ENCODE measurements at regions not wholly inside any gene's neighbourhood (a gene's known extent, or its start where the extent isn't known, plus 50 kb on each side); places are given as distances from the start of the nearest gene placed in this dataset.
"Not testable (repeated sequence)": the region's sequence is repeated elsewhere in the genome, so short reads cannot be mapped to it uniquely, and the experiment has no call there.

GRCh38 chr18:28771849-28772248, 594.9 kb upstream of the CDH2 start:
- no peak for DNase-seq (ENCODE audit: low spot score)

GRCh38 chr18:28768791-28769768, 592.1 kb upstream of the CDH2 start:
- no peak for DNase-seq (ENCODE audit: low spot score)

GRCh38 chr18:28767727-28768211, 590.8 kb upstream of the CDH2 start:
- no peak for DNase-seq (ENCODE audit: low spot score)

GRCh38 chr18:28767201-28767600, 590.3 kb upstream of the CDH2 start:
- DNase-seq (ENCODE audit: low spot score): no peak

GRCh38 chr18:28766721-28767120, 589.8 kb upstream of the CDH2 start:
- DNase-seq (ENCODE audit: low spot score): no peak

GRCh38 chr18:28766027-28766426, 589.1 kb upstream of the CDH2 start:
- no peak for DNase-seq (ENCODE audit: low spot score)

GRCh38 chr18:28760299-28760698, 583.4 kb upstream of the CDH2 start:
- DNase-seq (ENCODE audit: low spot score): no peak

GRCh38 chr18:28757466-28758008, 580.6 kb upstream of the CDH2 start:
- DNase-seq (ENCODE audit: low spot score): no peak

- DNase-seq (ENCODE audit: low spot score): no peak
These were observed 566.2 kb upstream of the CDH2 start for GRCh38 chr18:28743115-28743514.

GRCh38 chr18:28740575-28740974, 563.6 kb upstream of the CDH2 start:
- DNase-seq (ENCODE audit: low spot score): no peak

GRCh38 chr18:28736951-28737350, 560.0 kb upstream of the CDH2 start:
- DNase-seq (ENCODE audit: low spot score): no peak

- DNase-seq (ENCODE audit: low spot score): no peak
These were observed 559.3 kb upstream of the CDH2 start for GRCh38 chr18:28736223-28736622.

GRCh38 chr18:28735731-28736130, 558.8 kb upstream of the CDH2 start:
- no peak for DNase-seq (ENCODE audit: low spot score)

GRCh38 chr18:28729321-28729720, 552.4 kb upstream of the CDH2 start:
- no peak for DNase-seq (ENCODE audit: low spot score)

GRCh38 chr18:28728891-28729290, 552.0 kb upstream of the CDH2 start:
- DNase-seq (ENCODE audit: low spot score): no peak

- DNase-seq (ENCODE audit: low spot score): not testable (repeated sequence)
These were observed 550.3 kb upstream of the CDH2 start for GRCh38 chr18:28727189-28727588.

- DNase-seq (ENCODE audit: low spot score): no peak
These were observed 548.9 kb upstream of the CDH2 start for GRCh38 chr18:28725876-28726275.

GRCh38 chr18:28723506-28723905, 546.6 kb upstream of the CDH2 start:
- no peak for DNase-seq (ENCODE audit: low spot score)

- DNase-seq (ENCODE audit: low spot score): no peak
These were observed 541.8 kb upstream of the CDH2 start for GRCh38 chr18:28718696-28719095.

- no peak for DNase-seq (ENCODE audit: low spot score)
These were observed 539.4 kb upstream of the CDH2 start for GRCh38 chr18:28716338-28716737.

- no peak for DNase-seq (ENCODE audit: low spot score)
These were observed 538.3 kb upstream of the CDH2 start for GRCh38 chr18:28715206-28715605.

- DNase-seq (ENCODE audit: low spot score): no peak
These were observed 537.6 kb upstream of the CDH2 start for GRCh38 chr18:28714498-28714897.

- DNase-seq (ENCODE audit: low spot score): no peak
These were observed 536.0 kb upstream of the CDH2 start for GRCh38 chr18:28712796-28713425.
